K562 (cell line): ENCODE measurements at regions not wholly inside any gene's neighbourhood (a gene's known extent, or its start where the extent isn't known, plus 50 kb on each side); places are given as distances from the start of the nearest gene placed in this dataset.

Experiments
- CREM ChIP-seq: IDR thresholded peaks from 2 replicates; pipeline ENCODE4 v1.6.1; 2014; ENCODE audit warnings: antibody characterized with exemption, low read depth
- EP300 ChIP-seq: IDR thresholded peaks from 2 replicates; pipeline ENCODE4 v1.6.1; 2012; ENCODE audit warnings: low read length, improper control_type of control experiment
- ETV5 ChIP-seq: sonication (generic); formaldehyde crosslinking; IDR thresholded peaks from 2 replicates; pipeline ENCODE4 v1.4.0; 2020; ENCODE audit warnings: low read depth, mild to moderate bottlenecking, missing genetic modification reagents
- EZH2 ChIP-seq: IDR thresholded peaks from 2 replicates; pipeline ENCODE4 v1.6.1; 2012; ENCODE audit warnings: low read depth, mild to moderate bottlenecking, inconsistent platforms, low read length, borderline replicate concordance
- FOXA1 ChIP-seq: fragments of 450-650 bp; IDR thresholded peaks from 2 replicates; pipeline ENCODE4 v1.6.1; 2016; ENCODE audit warnings: mild to moderate bottlenecking, borderline replicate concordance
- NFE2L1 ChIP-seq: fragments of 450-650 bp; IDR thresholded peaks from 2 replicates; pipeline ENCODE4 v1.6.1; 2016; ENCODE audit warnings: missing genetic modification characterization, low read depth, mild to moderate bottlenecking, missing compliant biosample characterization, moderate library complexity, borderline replicate concordance
- POLR2AphosphoS2 ChIP-seq: IDR thresholded peaks from 2 replicates; pipeline ENCODE4 v1.6.1; 2012; ENCODE audit warnings: low read length, improper control_type of control experiment
- SMAD3 ChIP-seq: fragments of 450-650 bp; formaldehyde crosslinking; conservative IDR thresholded peaks from 2 replicates; pipeline ENCODE4 v1.4.0; 2020; ENCODE audit warnings: mild to moderate bottlenecking
- USF2 ChIP-seq: sonication (generic); formaldehyde crosslinking; IDR thresholded peaks from 2 replicates; pipeline ENCODE4 v1.5.0; 2020; ENCODE audit warnings: missing genetic modification reagents
- ZNF12 ChIP-seq: sonication (generic); formaldehyde crosslinking; IDR thresholded peaks from 2 replicates; pipeline ENCODE4 v1.4.0; 2020; ENCODE audit warnings: mild to moderate bottlenecking, missing genetic modification reagents
- ZNF512 ChIP-seq: IDR thresholded peaks from 2 replicates; pipeline ENCODE4 v1.6.1; 2016; ENCODE audit warnings: missing genetic modification characterization, missing compliant biosample characterization
- TF ChIP-seq, protein P1 (sequence below): fragments of 450-650 bp; formaldehyde crosslinking; IDR thresholded peaks from 2 replicates; pipeline ENCODE4 v1.4.0; 2022; ENCODE audit warnings: mild to moderate bottlenecking, moderate library complexity

GRCh38 chr9:88737031-88737430, 202.1 kb downstream of the NXNL2 start:
- TF ChIP-seq ETV5 (CRISPR knock-in tag): no peak
- TF ChIP-seq SMAD3 (CRISPR knock-in tag): no peak
- no peak for TF ChIP-seq EP300
- no peak for TF ChIP-seq CREM
- no peak for TF ChIP-seq EZH2
- TF ChIP-seq, protein P1, sequence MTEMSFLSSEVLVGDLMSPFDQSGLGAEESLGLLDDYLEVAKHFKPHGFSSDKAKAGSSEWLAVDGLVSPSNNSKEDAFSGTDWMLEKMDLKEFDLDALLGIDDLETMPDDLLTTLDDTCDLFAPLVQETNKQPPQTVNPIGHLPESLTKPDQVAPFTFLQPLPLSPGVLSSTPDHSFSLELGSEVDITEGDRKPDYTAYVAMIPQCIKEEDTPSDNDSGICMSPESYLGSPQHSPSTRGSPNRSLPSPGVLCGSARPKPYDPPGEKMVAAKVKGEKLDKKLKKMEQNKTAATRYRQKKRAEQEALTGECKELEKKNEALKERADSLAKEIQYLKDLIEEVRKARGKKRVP (CRISPR knock-in tag): no peak
- TF ChIP-seq NFE2L1 (tag): no peak
- no peak for TF ChIP-seq ZNF512 (tag)
- TF ChIP-seq POLR2AphosphoS2: no peak
- no peak for TF ChIP-seq FOXA1
- no peak for TF ChIP-seq USF2 (CRISPR knock-in tag)
- no peak for TF ChIP-seq ZNF12 (CRISPR knock-in tag)
